Sigmoid colon (tissue), 6 donors: ENCODE measurements at regions not wholly inside any gene's neighbourhood (a gene's known extent, or its start where the extent isn't known, plus 50 kb on each side); places are given as distances from the start of the nearest gene placed in this dataset.
"Not testable (repeated sequence)": the region's sequence is repeated elsewhere in the genome, so short reads cannot be mapped to it uniquely, and the experiment has no call there.

ENCODE experiments used
- DNase-seq: peaks from one replicate; pipeline ENCODE4 v3.0.0-alpha.2; 2019
- H3K27ac ChIP-seq, 4 donors: fragments of 200-600 bp; sonication (generic); one replicate each; pipeline ENCODE4 v1.5.1; 2016 to 2019; ENCODE audit warnings: mild to moderate bottlenecking in 1 of 4
- H3K27me3 ChIP-seq, 3 donors: fragments of 200-600 bp; sonication (generic); one replicate each; pipeline ENCODE4 v1.5.1; 2019; ENCODE audit warnings: mild to moderate bottlenecking in 1 of 3
- H3K36me3 ChIP-seq, 4 donors: fragments of 200-600 bp; sonication (generic); one replicate each; pipeline ENCODE4 v1.5.1; 2016 to 2019
- H3K4me1 ChIP-seq, 4 donors: fragments of 200-600 bp; sonication (generic); one replicate each; pipeline ENCODE4 v1.5.1; 2017 to 2019
- H3K4me3 ChIP-seq, 4 donors: fragments of 200-600 bp; sonication (generic); one replicate each; pipeline ENCODE4 v1.5.1; 2017 to 2019; ENCODE audit warnings: mild to moderate bottlenecking in 2 of 4, moderate library complexity in 1 of 4
- H3K9me3 ChIP-seq, 4 donors: fragments of 200-600 bp in 3 of 4; sonication (generic) in 3 of 4; one replicate each; pipeline versions ENCODE4 v1.5.1 to v1.6.1; 2013 to 2019
- CTCF ChIP-seq, 4 experiments: fragments of 450-650 bp in 3 of 4; fragments of 200-600 bp in 1 of 4; IDR thresholded peaks; one replicate each; pipeline ENCODE4 v1.5.1; 2016 to 2019; ENCODE audit warnings: antibody characterized with exemption in 4 of 4, mild to moderate bottlenecking in 3 of 4, moderate library complexity in 2 of 4
- EP300 ChIP-seq, 4 donors: sonication (generic); formaldehyde crosslinking; IDR thresholded peaks; one replicate each; pipeline ENCODE4 v1.6.1; 2017; ENCODE audit warnings: antibody characterized with exemption in 4 of 4
- POLR2A ChIP-seq, 2 donors: fragments of 450-650 bp; IDR thresholded peaks; one replicate each; pipeline ENCODE4 v1.6.1; 2016; ENCODE audit warnings: antibody characterized with exemption in 2 of 2, mild to moderate bottlenecking in 2 of 2, moderate library complexity in 2 of 2
- POLR2AphosphoS5 ChIP-seq, 4 donors: sonication (generic); formaldehyde crosslinking; IDR thresholded peaks; one replicate each; pipeline ENCODE4 v1.6.1; 2017; ENCODE audit warnings: antibody characterized with exemption in 4 of 4
- WGBS, 2 donors: extraction: QIAGEN DNeasy Blood & Tissue Kit; methylation state at CpG; one replicate each; pipeline ENCODE4 v1.1.7; 2013; 5-methylcytosine and 5-hydroxymethylcytosine counted together
- intact Hi-C: fragments of 100-400 bp; cut with DNase I; formaldehyde crosslinking; loops from one replicate; pipeline ENCODE4 v1.15.1; 2023
- donor health status: healthy with polysubstance abuse.
- donor health status: healthy.

GRCh38 chr7:149680331-149681025 is 92.9 kb downstream of the ZNF467 start:
- intact Hi-C loops = no loop called here
- no peak for DNase-seq
- Histone ChIP-seq H3K4me1 (peaks cover 0 to 3% (median 1%) of the 10 kb centered on the region in 4 donors), H3K9me3 (peaks cover 0 to 7% (median under 1%) of the 10 kb centered on the region in 4 donors), H3K36me3 (no peaks in the 10 kb centered on the region), H3K4me3 (no peak overlapping the region), H3K27ac (no peak overlapping the region), H3K27me3 (no peaks in the 10 kb centered on the region)
- no peak for TF ChIP-seq CTCF (IDR thresholded peaks at IDR 0.05)
- TF ChIP-seq EP300 (IDR thresholded peaks at IDR 0.05) = no peak
- TF ChIP-seq POLR2A (IDR thresholded peaks at IDR 0.05) = no peak
- no peak for TF ChIP-seq POLR2AphosphoS5 (IDR thresholded peaks at IDR 0.05)
- 57 to 81% methylated on average over 2 of the region's 2 CpGs for WGBS, 2 donors

- H3K9me3 ChIP-seq, H3K36me3 ChIP-seq, H3K4me3 ChIP-seq, intact Hi-C loops, H3K4me1 ChIP-seq, H3K27me3 ChIP-seq, DNase-seq, H3K27ac ChIP-seq: not testable (repeated sequence)
- 73 to 85% methylated on average over 10 of the region's 10 CpGs for WGBS, 2 donors
Observed at GRCh38 chr7:149674728-149675385, 98.5 kb downstream of the ZNF467 start.

- TF ChIP-seq CTCF (IDR thresholded peaks at IDR 0.05) (no peak), POLR2A (IDR thresholded peaks at IDR 0.05) (no peak), POLR2AphosphoS5 (IDR thresholded peaks at IDR 0.05) (no peak), EP300 (IDR thresholded peaks at IDR 0.05) (no peak)
- Histone ChIP-seq H3K4me3 (no peak overlapping the region), H3K36me3 (no peaks in the 10 kb centered on the region), H3K27me3 (no peaks in the 10 kb centered on the region), H3K4me1 (peaks cover 0 to 14% (median 5%) of the 10 kb centered on the region in 4 donors), H3K9me3 (no peaks in the 10 kb centered on the region), H3K27ac (no peak overlapping the region)
- WGBS, 2 donors = 31 to 67% methylated on average over 5 of the region's 5 CpGs
- no peak for DNase-seq
- intact Hi-C loops = no loop called here
Observed at GRCh38 chr7:149673006-149673405, 100.4 kb downstream of the ZNF467 start.

GRCh38 chr7:149670288-149670687 is 103.1 kb downstream of the ZNF467 start:
- no peaks in the 10 kb centered on the region for H3K36me3 ChIP-seq
- peak; percentile 27 to 80 (median 64) for TF ChIP-seq POLR2AphosphoS5 (IDR thresholded peaks at IDR 0.05)
- TF ChIP-seq CTCF (IDR thresholded peaks at IDR 0.05) = no peak
- H3K27me3 ChIP-seq = no peaks in the 10 kb centered on the region
- intact Hi-C loops = loop anchor here (2.0 kb wide), 2 partner anchors 21 to 45 kb away; a partner anchor contains a TSS
- peaks cover 0 to 14% (median 5%) of the 10 kb centered on the region in 4 donors for H3K4me1 ChIP-seq
- peak overlapping the region in 1 of 4 donors; percentile 5 for H3K4me3 ChIP-seq
- peak; percentile 87 for DNase-seq
- H3K27ac ChIP-seq = peak overlapping the region in 3 of 4 donors; percentile 58 to 70 (median 60)
- 3 to 8% methylated on average over 1 of the region's 1 CpG for WGBS, 2 donors
- no peaks in the 10 kb centered on the region for H3K9me3 ChIP-seq

- Histone ChIP-seq H3K9me3 (no peaks in the 10 kb centered on the region), H3K4me3 (no peak overlapping the region), H3K4me1 (peaks cover 0 to 14% (median 5%) of the 10 kb centered on the region in 4 donors), H3K27me3 (no peaks in the 10 kb centered on the region), H3K27ac (peak overlapping the region in 1 of 4 donors; percentile 70), H3K36me3 (no peaks in the 10 kb centered on the region)
- TF ChIP-seq CTCF (IDR thresholded peaks at IDR 0.05) = peak in 2 of 4 experiments; percentile 16 to 27
- TF ChIP-seq POLR2A (IDR thresholded peaks at IDR 0.05) = no peak
- WGBS, 2 donors = 39 to 51% methylated on average over 7 of the region's 7 CpGs
- intact Hi-C loops = no loop called here
- no peak for DNase-seq
Observed at GRCh38 chr7:149669121-149669818, 104.1 kb downstream of the ZNF467 start.
